OCI-LY3 (cell line): ENCODE measurements at regions not wholly inside any gene's neighbourhood (a gene's known extent, or its start where the extent isn't known, plus 50 kb on each side); places are given as distances from the start of the nearest gene placed in this dataset.

Source experiments
- EZH2phosphoT487 ChIP-seq: fragments of 200-600 bp; shearing (Covaris generic); IDR thresholded peaks from 2 replicates; pipeline ENCODE4 v1.6.1; 2018; ENCODE audit warnings: antibody characterized with exemption, mixed run types, low read depth
- TF ChIP-seq, protein P1 (sequence below): fragments of 200-600, 300-600 bp; sonication (generic); IDR thresholded peaks from 2 replicates; pipeline ENCODE4 v1.5.1; 2014; ENCODE audit warnings: antibody characterized with exemption, low read length, low read depth

DNA sequence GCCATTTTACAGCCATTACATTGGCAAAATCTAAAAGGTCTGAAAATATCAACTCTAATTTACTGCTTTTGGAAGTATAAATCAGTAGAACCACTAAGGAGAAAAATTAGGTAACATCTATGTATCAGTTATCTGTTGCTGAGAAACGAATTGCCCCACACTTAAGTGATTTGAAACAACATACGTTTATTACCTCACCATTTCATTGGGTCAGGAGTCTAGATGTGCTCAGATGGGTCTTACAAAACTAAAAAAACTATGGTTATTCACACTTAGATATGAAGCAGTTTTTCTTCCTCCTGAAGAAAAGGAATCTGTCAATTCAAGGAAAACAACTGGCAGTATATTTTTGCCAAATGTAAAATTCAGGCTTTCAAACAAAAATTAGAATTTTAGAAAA lies 80.1 kb upstream of the APBB1IP start:
- TF ChIP-seq, protein P1, sequence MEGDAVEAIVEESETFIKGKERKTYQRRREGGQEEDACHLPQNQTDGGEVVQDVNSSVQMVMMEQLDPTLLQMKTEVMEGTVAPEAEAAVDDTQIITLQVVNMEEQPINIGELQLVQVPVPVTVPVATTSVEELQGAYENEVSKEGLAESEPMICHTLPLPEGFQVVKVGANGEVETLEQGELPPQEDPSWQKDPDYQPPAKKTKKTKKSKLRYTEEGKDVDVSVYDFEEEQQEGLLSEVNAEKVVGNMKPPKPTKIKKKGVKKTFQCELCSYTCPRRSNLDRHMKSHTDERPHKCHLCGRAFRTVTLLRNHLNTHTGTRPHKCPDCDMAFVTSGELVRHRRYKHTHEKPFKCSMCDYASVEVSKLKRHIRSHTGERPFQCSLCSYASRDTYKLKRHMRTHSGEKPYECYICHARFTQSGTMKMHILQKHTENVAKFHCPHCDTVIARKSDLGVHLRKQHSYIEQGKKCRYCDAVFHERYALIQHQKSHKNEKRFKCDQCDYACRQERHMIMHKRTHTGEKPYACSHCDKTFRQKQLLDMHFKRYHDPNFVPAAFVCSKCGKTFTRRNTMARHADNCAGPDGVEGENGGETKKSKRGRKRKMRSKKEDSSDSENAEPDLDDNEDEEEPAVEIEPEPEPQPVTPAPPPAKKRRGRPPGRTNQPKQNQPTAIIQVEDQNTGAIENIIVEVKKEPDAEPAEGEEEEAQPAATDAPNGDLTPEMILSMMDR: no peak
- TF ChIP-seq EZH2phosphoT487: no peak
